Right lobe of liver (tissue), 6 donors: ENCODE measurements at regions not wholly inside any gene's neighbourhood (a gene's known extent, or its start where the extent isn't known, plus 50 kb on each side); places are given as distances from the start of the nearest gene placed in this dataset.

Source experiments
- ATAC-seq, 4 donors: fragments of 200-7000 bp; cut with Tn5 transposase; one replicate each; pipeline ENCODE4 v1.9.1; 2020; ENCODE audit warnings: mild to moderate bottlenecking in 4 of 4, moderate library complexity in 4 of 4
- DNase-seq, 3 donors: peaks; one replicate each; pipeline ENCODE4 v3.0.0-alpha.2; 2020
- H3K27ac ChIP-seq, 3 donors: fragments of 200-600 bp; one replicate each; pipeline ENCODE4 v1.8.0; 2022
- H3K27me3 ChIP-seq, 2 donors: fragments of 200-600 bp; one replicate each; pipeline ENCODE4 v1.8.0; 2022
- H3K36me3 ChIP-seq, 4 donors: fragments of 200-600 bp; sonication (generic) in 1 of 4; one replicate each; pipeline versions ENCODE4 v1.5.1 to v1.8.0; 2017 to 2022; ENCODE audit warnings: control low read depth in 1 of 4
- H3K4me1 ChIP-seq, 4 donors: fragments of 200-600 bp; sonication (generic) in 1 of 4; one replicate each; pipeline versions ENCODE4 v1.5.1 to v1.8.0; 2017 to 2022; ENCODE audit warnings: control low read depth in 1 of 4
- H3K4me3 ChIP-seq, 3 donors: fragments of 200-600 bp; one replicate each; pipeline ENCODE4 v1.8.0; 2022
- H3K9me3 ChIP-seq, 4 donors: fragments of 200-600 bp; sonication (generic) in 1 of 4; one replicate each; pipeline versions ENCODE4 v1.5.1 to v1.8.0; 2017 to 2022; ENCODE audit warnings: control low read depth in 1 of 4
- POLR2A ChIP-seq: fragments of 450-650 bp; IDR thresholded peaks from one replicate; pipeline ENCODE4 v1.6.1; 2017; ENCODE audit warnings: antibody characterized with exemption, mild to moderate bottlenecking
- WGBS: methylation state at CpG from one replicate; pipeline ENCODE4 v1.1.6; 2018; ENCODE audit warnings: low coverage, low lambda C conversion rate; ENCODE audit not compliant: insufficient coverage; ENCODE audit errors: missing lambda C conversion rate; 5-methylcytosine and 5-hydroxymethylcytosine counted together
- intact Hi-C, 2 donors: fragments of 100-400 bp; cut with DNase I; formaldehyde crosslinking; loops; one replicate each; pipeline versions ENCODE4 v1.11.2 to v1.14.1; 2022
- microRNA-seq, 2 donors: library from miRNA; unstranded; fragments of <30 nt; microRNA quantifications; one replicate each; pipeline ENCODE4, GENCODE V29; 2019 to 2020
- small RNA-seq, 2 experiments: library from RNA; depleted of rRNA; stranded (forward); fragments of <200 nt; gene quantifications; one replicate each; pipeline ENCODE3, GENCODE V24; 2016
- TF ChIP-seq, protein P1 (sequence below), 4 donors: fragments of 200-600 bp in 3 of 4; fragments of 450-650 bp in 1 of 4; IDR thresholded peaks; one replicate each; pipeline versions ENCODE4 v1.5.1 to v1.8.0; 2016 to 2022; ENCODE audit warnings: antibody characterized with exemption in 4 of 4, mild to moderate bottlenecking in 2 of 4
- donor health status: DM: no; HTN: yes; CAD: no.
- donor health status: DM: no; HTN: no; CAD: no.
- donor health status: DM: no; HTN: no; CAD: no.
- donor health status: DM: no; HTN: yes; CAD: no.
- donor health status: DM: no; HTN: yes; CAD: no.

DNA sequence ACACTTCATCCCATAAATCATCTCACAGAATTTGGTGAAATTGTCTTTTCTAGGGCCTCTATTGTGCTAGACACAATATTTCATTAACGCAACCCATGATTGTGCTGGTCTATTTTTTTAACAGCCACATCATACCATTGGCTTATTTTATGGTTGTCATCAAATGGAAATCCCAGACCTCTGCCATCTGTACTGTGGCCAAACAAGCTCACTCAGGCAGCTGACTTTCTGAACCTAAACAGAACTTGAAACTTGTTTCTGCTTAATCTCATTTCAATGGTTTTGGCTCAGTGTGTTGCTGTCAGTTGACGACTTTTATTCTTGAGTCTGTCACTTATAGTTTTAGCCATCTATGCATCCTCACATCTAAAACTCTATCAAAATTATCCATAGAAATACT is 111.8 kb downstream of the HAO1 start:
- Histone ChIP-seq H3K4me1 (no peaks in the 10 kb centered on the region), H3K36me3 (no peaks in the 10 kb centered on the region), H3K4me3 (no peak overlapping the region), H3K27ac (no peak overlapping the region), H3K27me3 (no peaks in the 10 kb centered on the region), H3K9me3 (no peaks in the 10 kb centered on the region)
- intact Hi-C loops: no loop called here
- TF ChIP-seq, protein P1, sequence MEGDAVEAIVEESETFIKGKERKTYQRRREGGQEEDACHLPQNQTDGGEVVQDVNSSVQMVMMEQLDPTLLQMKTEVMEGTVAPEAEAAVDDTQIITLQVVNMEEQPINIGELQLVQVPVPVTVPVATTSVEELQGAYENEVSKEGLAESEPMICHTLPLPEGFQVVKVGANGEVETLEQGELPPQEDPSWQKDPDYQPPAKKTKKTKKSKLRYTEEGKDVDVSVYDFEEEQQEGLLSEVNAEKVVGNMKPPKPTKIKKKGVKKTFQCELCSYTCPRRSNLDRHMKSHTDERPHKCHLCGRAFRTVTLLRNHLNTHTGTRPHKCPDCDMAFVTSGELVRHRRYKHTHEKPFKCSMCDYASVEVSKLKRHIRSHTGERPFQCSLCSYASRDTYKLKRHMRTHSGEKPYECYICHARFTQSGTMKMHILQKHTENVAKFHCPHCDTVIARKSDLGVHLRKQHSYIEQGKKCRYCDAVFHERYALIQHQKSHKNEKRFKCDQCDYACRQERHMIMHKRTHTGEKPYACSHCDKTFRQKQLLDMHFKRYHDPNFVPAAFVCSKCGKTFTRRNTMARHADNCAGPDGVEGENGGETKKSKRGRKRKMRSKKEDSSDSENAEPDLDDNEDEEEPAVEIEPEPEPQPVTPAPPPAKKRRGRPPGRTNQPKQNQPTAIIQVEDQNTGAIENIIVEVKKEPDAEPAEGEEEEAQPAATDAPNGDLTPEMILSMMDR (IDR thresholded peaks at IDR 0.05): no peak
- TF ChIP-seq POLR2A: no peak
- ATAC-seq: no peak
- DNase-seq: no peak
- WGBS: 75% methylated on average over 2 of the region's 2 CpGs

DNA sequence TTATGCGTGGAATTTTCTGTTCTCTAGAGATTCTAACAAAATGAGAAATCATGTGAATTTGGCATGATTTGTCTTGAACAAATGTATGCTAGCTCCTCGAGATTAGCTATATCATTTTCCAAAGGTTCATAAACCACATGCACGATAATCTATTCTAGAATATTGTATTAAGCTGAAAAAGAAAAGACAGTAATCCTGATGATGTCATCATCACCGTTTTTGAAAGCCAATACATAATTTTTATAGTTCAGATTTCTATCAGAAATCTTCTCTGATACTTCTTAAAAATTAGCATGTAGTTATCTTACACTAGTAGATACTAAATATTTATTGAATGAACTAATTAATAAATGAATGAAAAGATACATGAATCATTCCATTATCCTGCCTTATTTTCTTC is 111.2 kb downstream of the HAO1 start:
- Histone ChIP-seq H3K27me3 (no peaks in the 10 kb centered on the region), H3K36me3 (no peaks in the 10 kb centered on the region), H3K27ac (no peak overlapping the region), H3K4me1 (no peaks in the 10 kb centered on the region), H3K4me3 (no peak overlapping the region), H3K9me3 (no peaks in the 10 kb centered on the region)
- TF ChIP-seq POLR2A: no peak
- TF ChIP-seq, protein P1 (IDR thresholded peaks at IDR 0.05): no peak
- no peak for DNase-seq
- WGBS: 53% methylated on average over 4 of the region's 4 CpGs
- intact Hi-C loops: no loop called here
- ATAC-seq: no peak

DNA sequence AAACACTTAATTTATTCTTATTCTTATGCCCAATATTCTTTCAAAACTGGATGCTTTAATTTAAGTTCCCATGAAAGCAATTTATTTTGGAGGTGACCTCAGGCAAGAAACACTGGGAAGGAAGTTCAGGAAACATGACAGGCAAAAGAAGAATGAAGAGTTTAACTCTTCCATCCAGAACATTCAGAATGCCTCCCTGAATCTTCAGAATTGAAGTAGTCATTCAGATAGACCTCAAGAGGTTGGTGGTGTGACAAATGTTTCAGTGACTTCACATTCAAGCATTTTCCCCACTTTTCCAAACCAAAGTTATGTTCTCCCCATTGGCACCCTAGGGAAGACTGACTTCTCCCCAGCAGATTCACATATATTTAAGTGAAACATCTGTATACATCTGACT is 110.5 kb downstream of the HAO1 start:
- ATAC-seq (no peak), DNase-seq (no peak)
- no peaks in the 10 kb centered on the region for H3K4me1 ChIP-seq
- H3K4me3 ChIP-seq: no peak overlapping the region
- TF ChIP-seq, protein P1 (IDR thresholded peaks at IDR 0.05): no peak
- no peak for TF ChIP-seq POLR2A
- no peaks in the 10 kb centered on the region for H3K36me3 ChIP-seq
- intact Hi-C loops: no loop called here
- no peaks in the 10 kb centered on the region for H3K9me3 ChIP-seq
- no peak overlapping the region for H3K27ac ChIP-seq
- H3K27me3 ChIP-seq: no peaks in the 10 kb centered on the region

Small RNA genes in the stretch of these regions (microRNA-seq; reads per million reads assigned to microRNA genes)
- gene MIR8062: 0 reads per million in 2 donors

Small RNA genes in the stretch of these regions (small RNA-seq; reads per million reads assigned to genes)
- gene MIR8062: 0 reads per million in 2 experiments
- gene RN7SL547P: 0 reads per million in 2 experiments
